ENCODE measurements at regions not wholly inside any gene's neighbourhood (a gene's known extent, or its start where the extent isn't known, plus 50 kb on each side); places are given as distances from the start of the nearest gene placed in this dataset.
A peak's percentile ranks its signal among the peaks of the same experiment; 100 is the strongest.

- Histone ChIP-seq H3K27me3 (ENCODE audit: control insufficient read depth in 3 of 3, insufficient read depth in 3 of 3, low read depth in 1 of 3, low read length in 3 of 3) (no peaks in the 10 kb centered on the region), H3K27ac (replicated peaks; ENCODE audit: low read length) (no peak overlapping the region)
Observed at GRCh38 chr6:127051571-127052260, 66.8 kb upstream of the RSPO3 start.

GRCh38 chr6:127053032-127053874 is 65.2 kb upstream of the RSPO3 start:
- Histone ChIP-seq H3K9me3 (replicated peaks in 1 of 2; ENCODE audit: control insufficient read depth in 2 of 2, insufficient read depth in 1 of 2, low read depth in 1 of 2, low read length in 2 of 2) (no peaks in the 10 kb centered on the region), H3K27ac (replicated peaks; ENCODE audit: low read length) (no peak overlapping the region), H3K4me1 (ENCODE audit: control insufficient read depth in 2 of 2, insufficient read depth in 1 of 2, low read depth in 1 of 2, low read length in 2 of 2) (no peaks in the 10 kb centered on the region), H3K79me1 (ENCODE audit: low read depth, low read length) (no peaks in the 10 kb centered on the region), H3K27me3 (ENCODE audit: control insufficient read depth in 3 of 3, insufficient read depth in 3 of 3, low read depth in 1 of 3, low read length in 3 of 3) (no peaks in the 10 kb centered on the region), H2BK15ac (ENCODE audit: low read length) (no peak overlapping the region), H3K14ac (ENCODE audit: low read length) (no peak overlapping the region), H3K4ac (ENCODE audit: low read length) (no peak overlapping the region), H3K36me3 (replicated peaks in 1 of 2; ENCODE audit: control insufficient read depth in 2 of 2, insufficient read depth in 2 of 2, low read length in 2 of 2) (no peaks in the 10 kb centered on the region), H3K4me2 (ENCODE audit: insufficient read depth, low read length, poor library complexity, severe bottlenecking) (no peak overlapping the region), H3K4me3 (ENCODE audit: low read length in 2 of 2) (no peak overlapping the region), H2BK5ac (ENCODE audit: low read length) (no peak overlapping the region), H3K18ac (ENCODE audit: low read length) (no peak overlapping the region), H4K8ac (ENCODE audit: low read depth, low read length) (peak overlapping the region; percentile 65), H4K91ac (ENCODE audit: low read depth, low read length, poor library complexity) (no peak overlapping the region), H3K9ac (ENCODE audit: low read depth, low read length, poor library complexity) (no peak overlapping the region), H2BK120ac (ENCODE audit: low read depth, low read length) (no peak overlapping the region), H2AFZ (ENCODE audit: low read length) (no peak overlapping the region), H2BK12ac (ENCODE audit: low read length) (no peak overlapping the region), H2AK5ac (ENCODE audit: low read depth, low read length) (no peak overlapping the region), H3K23ac (ENCODE audit: low read depth, low read length, poor library complexity) (no peak overlapping the region)
- DNase-seq (ENCODE audit: low spot score): no peak
- no CpG with 5 or more reads among the region's 2 CpGs for WGBS, 2 donors (ENCODE audit: extremely low coverage in 2 of 2, insufficient read length in 2 of 2, insufficient replicate concordance in 1 of 2)

More at GRCh38 chr6:127051571-127052260, 66.8 kb upstream of the RSPO3 start:
- Histone ChIP-seq H3K9ac (ENCODE audit: low read depth, low read length, poor library complexity) (no peak overlapping the region), H3K4me2 (ENCODE audit: insufficient read depth, low read length, poor library complexity, severe bottlenecking) (no peak overlapping the region), H2BK15ac (ENCODE audit: low read length) (no peak overlapping the region), H3K18ac (ENCODE audit: low read length) (no peak overlapping the region), H3K23ac (ENCODE audit: low read depth, low read length, poor library complexity) (no peak overlapping the region), H2BK120ac (ENCODE audit: low read depth, low read length) (no peak overlapping the region), H3K14ac (ENCODE audit: low read length) (no peak overlapping the region), H2BK12ac (ENCODE audit: low read length) (no peak overlapping the region), H2AK5ac (ENCODE audit: low read depth, low read length) (no peak overlapping the region), H4K8ac (ENCODE audit: low read depth, low read length) (no peak overlapping the region), H2AFZ (ENCODE audit: low read length) (no peak overlapping the region), H3K9me3 (replicated peaks in 1 of 2; ENCODE audit: control insufficient read depth in 2 of 2, insufficient read depth in 1 of 2, low read depth in 1 of 2, low read length in 2 of 2) (no peaks in the 10 kb centered on the region), H3K4ac (ENCODE audit: low read length) (no peak overlapping the region), H2BK5ac (ENCODE audit: low read length) (no peak overlapping the region), H3K4me3 (ENCODE audit: low read length in 2 of 2) (no peak overlapping the region), H4K91ac (ENCODE audit: low read depth, low read length, poor library complexity) (no peak overlapping the region), H3K79me1 (ENCODE audit: low read depth, low read length) (no peaks in the 10 kb centered on the region), H3K36me3 (replicated peaks in 1 of 2; ENCODE audit: control insufficient read depth in 2 of 2, insufficient read depth in 2 of 2, low read length in 2 of 2) (no peaks in the 10 kb centered on the region), H3K4me1 (ENCODE audit: control insufficient read depth in 2 of 2, insufficient read depth in 1 of 2, low read depth in 1 of 2, low read length in 2 of 2) (no peaks in the 10 kb centered on the region)
- DNase-seq (ENCODE audit: low spot score): no peak

- Histone ChIP-seq H3K4me1 (ENCODE audit: control insufficient read depth in 2 of 2, insufficient read depth in 1 of 2, low read depth in 1 of 2, low read length in 2 of 2) (no peaks in the 10 kb centered on the region), H2BK120ac (ENCODE audit: low read depth, low read length) (no peak overlapping the region), H3K23ac (ENCODE audit: low read depth, low read length, poor library complexity) (no peak overlapping the region), H3K14ac (ENCODE audit: low read length) (no peak overlapping the region), H3K27ac (replicated peaks; ENCODE audit: low read length) (no peak overlapping the region), H2AFZ (ENCODE audit: low read length) (no peak overlapping the region), H2AK5ac (ENCODE audit: low read depth, low read length) (no peak overlapping the region), H3K4ac (ENCODE audit: low read length) (no peak overlapping the region), H3K27me3 (ENCODE audit: control insufficient read depth in 3 of 3, insufficient read depth in 3 of 3, low read depth in 1 of 3, low read length in 3 of 3) (no peaks in the 10 kb centered on the region), H2BK15ac (ENCODE audit: low read length) (no peak overlapping the region), H3K9ac (ENCODE audit: low read depth, low read length, poor library complexity) (no peak overlapping the region), H3K9me3 (replicated peaks in 1 of 2; ENCODE audit: control insufficient read depth in 2 of 2, insufficient read depth in 1 of 2, low read depth in 1 of 2, low read length in 2 of 2) (no peaks in the 10 kb centered on the region), H3K4me2 (ENCODE audit: insufficient read depth, low read length, poor library complexity, severe bottlenecking) (no peak overlapping the region), H3K18ac (ENCODE audit: low read length) (no peak overlapping the region), H2BK12ac (ENCODE audit: low read length) (no peak overlapping the region), H3K4me3 (ENCODE audit: low read length in 2 of 2) (no peak overlapping the region), H4K8ac (ENCODE audit: low read depth, low read length) (no peak overlapping the region), H2BK5ac (ENCODE audit: low read length) (no peak overlapping the region), H4K91ac (ENCODE audit: low read depth, low read length, poor library complexity) (no peak overlapping the region), H3K79me1 (ENCODE audit: low read depth, low read length) (no peaks in the 10 kb centered on the region), H3K36me3 (replicated peaks in 1 of 2; ENCODE audit: control insufficient read depth in 2 of 2, insufficient read depth in 2 of 2, low read length in 2 of 2) (no peaks in the 10 kb centered on the region)
- no CpG with 5 or more reads among the region's 1 CpG for WGBS, 2 donors (ENCODE audit: extremely low coverage in 2 of 2, insufficient read length in 2 of 2, insufficient replicate concordance in 1 of 2)
- no peak for DNase-seq (ENCODE audit: low spot score)
Observed at GRCh38 chr6:127053875-127054235, 64.6 kb upstream of the RSPO3 start.

GRCh38 chr6:127058027-127058426 is 60.4 kb upstream of the RSPO3 start:
- Histone ChIP-seq H3K36me3 (replicated peaks in 1 of 2; ENCODE audit: control insufficient read depth in 2 of 2, insufficient read depth in 2 of 2, low read length in 2 of 2) (no peaks in the 10 kb centered on the region), H4K8ac (ENCODE audit: low read depth, low read length) (no peak overlapping the region), H2AFZ (ENCODE audit: low read length) (no peak overlapping the region), H3K4me1 (ENCODE audit: control insufficient read depth in 2 of 2, insufficient read depth in 1 of 2, low read depth in 1 of 2, low read length in 2 of 2) (no peaks in the 10 kb centered on the region), H4K91ac (ENCODE audit: low read depth, low read length, poor library complexity) (no peak overlapping the region), H3K4me3 (ENCODE audit: low read length in 2 of 2) (no peak overlapping the region), H3K14ac (ENCODE audit: low read length) (no peak overlapping the region), H3K27ac (replicated peaks; ENCODE audit: low read length) (no peak overlapping the region), H2AK5ac (ENCODE audit: low read depth, low read length) (no peak overlapping the region), H2BK5ac (ENCODE audit: low read length) (no peak overlapping the region), H3K9ac (ENCODE audit: low read depth, low read length, poor library complexity) (no peak overlapping the region), H2BK12ac (ENCODE audit: low read length) (no peak overlapping the region), H3K4me2 (ENCODE audit: insufficient read depth, low read length, poor library complexity, severe bottlenecking) (no peak overlapping the region), H2BK120ac (ENCODE audit: low read depth, low read length) (no peak overlapping the region), H3K79me1 (ENCODE audit: low read depth, low read length) (no peaks in the 10 kb centered on the region), H2BK15ac (ENCODE audit: low read length) (no peak overlapping the region), H3K9me3 (replicated peaks in 1 of 2; ENCODE audit: control insufficient read depth in 2 of 2, insufficient read depth in 1 of 2, low read depth in 1 of 2, low read length in 2 of 2) (peaks cover 0 to 3% of the 10 kb centered on the region in 2 donors), H3K4ac (ENCODE audit: low read length) (no peak overlapping the region), H3K18ac (ENCODE audit: low read length) (no peak overlapping the region), H3K23ac (ENCODE audit: low read depth, low read length, poor library complexity) (no peak overlapping the region), H3K27me3 (ENCODE audit: control insufficient read depth in 3 of 3, insufficient read depth in 3 of 3, low read depth in 1 of 3, low read length in 3 of 3) (no peaks in the 10 kb centered on the region)
- no peak for DNase-seq (ENCODE audit: low spot score)
- no CpG with 5 or more reads among the region's 2 CpGs for WGBS, 2 donors (ENCODE audit: extremely low coverage in 2 of 2, insufficient read length in 2 of 2, insufficient replicate concordance in 1 of 2)

Data from neuronal stem cell (in vitro differentiated cells).